Iris pigment epithelial cell (primary cell): ENCODE measurements at regions not wholly inside any gene's neighbourhood (a gene's known extent, or its start where the extent isn't known, plus 50 kb on each side); places are given as distances from the start of the nearest gene placed in this dataset.
"Not testable (repeated sequence)": the region's sequence is repeated elsewhere in the genome, so short reads cannot be mapped to it uniquely, and the experiment has no call there.

Experiments used
- DNase-seq: peaks from one replicate; pipeline ENCODE4 v3.0.0-alpha.2; 2011; ENCODE audit warnings: low read depth

DNA sequence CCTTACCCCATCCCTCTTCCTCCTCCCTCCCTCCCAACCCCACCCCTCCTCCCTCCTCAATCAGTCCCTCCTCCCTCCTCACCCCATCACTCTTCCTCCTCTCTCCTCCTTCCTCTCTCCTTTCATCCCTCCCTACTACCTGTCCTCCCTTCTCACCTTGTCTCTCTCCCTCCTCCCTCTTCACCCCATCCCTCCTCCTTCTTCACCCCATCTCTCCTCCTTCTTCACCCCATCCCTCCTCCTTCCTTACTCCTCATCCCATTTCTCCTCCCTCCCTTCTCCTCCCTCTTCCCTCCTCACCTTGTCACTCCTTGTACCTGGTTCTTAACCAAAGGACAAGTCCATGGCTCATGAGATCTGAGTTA is 222.4 kb downstream of the TTLL2 start:
- no peak for DNase-seq

DNA sequence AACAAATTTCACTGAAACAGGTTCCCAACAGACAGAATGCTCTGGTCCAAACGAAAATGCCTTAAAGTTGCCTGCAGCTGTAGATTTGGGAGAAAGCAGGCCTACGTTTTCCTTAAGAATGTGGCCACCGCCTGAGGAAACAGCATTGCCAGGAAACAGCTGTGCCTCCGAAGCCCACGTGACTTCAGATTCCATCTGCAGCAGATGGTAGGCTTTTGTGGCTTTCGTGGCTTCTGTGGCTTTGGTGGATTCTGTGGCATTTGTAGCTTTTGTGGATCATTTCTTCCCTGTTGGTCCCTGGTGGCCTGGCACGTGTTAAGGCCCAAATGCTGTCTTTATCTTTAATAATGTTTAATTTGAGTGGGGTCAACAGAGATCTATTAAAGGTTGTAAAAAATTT is 222.9 kb downstream of the TTLL2 start:
- no peak for DNase-seq

- no peak for DNase-seq
Measured at GRCh38 chr6:167548451-167548850, 223.6 kb downstream of the TTLL2 start.

DNA sequence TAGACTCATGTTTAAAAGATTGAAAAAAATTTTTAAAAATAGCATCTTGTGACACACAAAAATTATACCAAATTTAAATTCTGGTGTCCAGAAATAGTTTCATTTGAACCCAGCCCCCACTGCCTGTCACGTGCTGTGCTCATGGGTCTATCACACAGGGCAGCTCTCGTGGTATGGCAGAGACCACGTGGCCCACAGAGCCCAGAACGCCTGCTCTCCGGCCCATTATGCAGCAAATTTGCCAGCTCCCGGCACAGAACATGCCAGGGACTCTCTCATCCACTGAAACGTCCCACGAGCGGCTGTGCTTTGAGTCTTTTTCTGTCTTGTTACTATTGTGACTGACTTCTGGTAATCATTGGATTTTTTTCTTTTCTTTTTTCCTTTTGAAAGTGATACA is 224.3 kb downstream of the TTLL2 start:
- DNase-seq: no peak

DNA sequence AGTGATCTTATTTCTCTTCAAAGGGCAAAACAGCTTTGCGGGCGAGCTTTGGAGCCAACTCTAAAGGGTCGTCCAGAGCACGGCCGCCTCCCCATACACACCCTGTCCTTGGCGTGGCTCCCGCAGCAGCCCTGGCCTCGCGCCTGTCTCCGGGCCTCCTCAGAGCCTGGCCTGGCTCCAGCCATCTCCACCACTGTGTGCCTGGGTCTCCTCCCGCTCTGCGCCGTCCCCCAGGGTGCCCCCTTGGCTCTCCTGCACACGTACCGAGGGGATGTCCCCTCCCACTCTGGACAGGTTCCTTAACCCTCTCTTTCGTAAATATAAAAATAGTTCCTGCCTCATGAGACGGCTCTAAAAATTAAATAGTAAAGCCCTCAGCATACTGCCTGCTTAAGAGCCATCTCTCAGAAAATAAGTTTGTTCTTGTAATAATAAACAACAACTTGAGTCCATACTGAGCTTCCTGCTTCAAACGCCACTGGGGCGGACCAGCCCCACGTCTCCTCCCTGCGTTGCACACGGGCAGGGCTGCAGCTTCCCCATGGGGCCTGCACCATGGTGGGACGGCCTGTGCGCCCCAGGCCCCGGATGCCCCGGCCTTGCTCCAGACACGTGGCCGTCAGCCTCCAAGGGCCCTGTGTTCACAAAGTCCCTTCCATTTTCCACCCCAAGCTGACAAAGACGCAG is 226.2 kb downstream of the TTLL2 start:
- peak; percentile 27 for DNase-seq

- no peak for DNase-seq
Measured at GRCh38 chr6:167551628-167552257, 226.9 kb downstream of the TTLL2 start.

DNA sequence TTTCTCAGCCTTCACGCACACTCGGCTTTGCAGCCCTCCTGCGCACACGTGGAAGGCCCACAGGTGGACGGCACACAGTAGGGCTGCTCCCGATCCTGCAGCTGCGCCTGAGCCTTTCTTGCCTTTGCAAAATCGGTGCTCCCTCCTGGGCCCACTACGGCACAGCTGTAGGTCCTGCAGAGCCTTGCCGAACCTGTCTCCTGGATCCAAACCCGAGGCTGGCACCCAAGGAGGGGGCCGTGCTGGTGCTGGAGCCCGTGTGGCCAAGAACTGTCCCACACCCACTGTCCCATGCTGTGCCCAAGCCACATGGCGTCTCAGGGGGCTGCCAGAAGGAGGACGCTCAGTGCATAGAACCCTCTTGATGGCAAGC is 227.4 kb downstream of the TTLL2 start:
- DNase-seq: no peak

DNA sequence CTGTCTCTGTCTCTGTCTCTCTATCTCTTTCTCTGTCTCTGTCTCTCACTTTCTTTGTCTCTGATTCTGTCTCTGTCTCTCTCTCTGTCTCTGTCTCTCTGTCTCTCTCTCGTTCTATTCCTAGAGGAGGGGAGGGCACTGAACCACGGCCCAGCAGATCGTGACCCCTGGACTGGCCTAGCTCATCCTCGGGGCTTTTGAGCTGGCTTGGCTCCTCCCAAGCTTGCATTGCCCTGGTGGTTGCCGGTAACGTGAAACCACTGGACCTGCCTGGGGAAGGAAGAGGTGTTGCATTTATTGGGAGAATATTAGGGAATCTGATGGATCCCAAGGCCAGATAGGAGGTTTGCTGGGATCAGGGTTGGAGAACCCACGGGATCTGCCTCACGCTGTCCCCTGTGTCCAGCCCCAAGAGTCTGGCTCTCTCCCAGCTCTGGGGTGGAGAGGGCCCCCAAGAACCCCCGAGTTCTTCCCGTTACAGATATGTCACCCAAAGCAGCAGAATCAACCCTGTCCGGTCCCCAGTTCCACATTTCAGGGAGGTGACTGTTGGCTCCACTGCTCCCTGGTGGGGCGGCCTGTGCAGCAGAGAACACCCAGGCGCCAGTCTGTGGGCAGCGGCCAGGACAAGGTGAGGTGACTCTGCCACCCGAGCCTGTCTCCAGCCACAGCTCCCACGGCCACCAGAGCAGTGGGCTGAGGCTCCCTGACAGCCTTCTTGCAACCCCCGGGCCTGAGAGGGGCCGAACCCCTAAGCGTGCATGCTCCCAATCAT is 228.3 kb downstream of the TTLL2 start:
- DNase-seq: no peak

DNA sequence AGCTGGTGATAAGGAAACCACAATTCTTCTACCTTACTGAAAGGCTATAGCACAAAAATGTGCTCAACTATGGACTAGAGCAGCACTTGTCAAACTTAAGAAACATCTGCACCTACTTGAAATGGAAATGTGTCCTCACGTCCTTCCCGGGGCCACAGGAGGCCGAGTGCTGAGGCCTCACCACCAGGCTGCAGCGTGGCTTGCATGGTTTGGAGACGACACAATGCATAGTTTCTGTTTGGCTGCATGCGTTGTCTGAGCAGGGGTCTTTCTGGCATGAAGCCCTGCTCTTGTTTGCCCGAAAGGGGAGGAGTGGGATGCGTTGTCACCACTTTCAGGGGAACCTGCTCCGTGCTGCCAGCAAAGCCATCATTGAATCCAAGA is 228.8 kb downstream of the TTLL2 start:
- no peak for DNase-seq

DNA sequence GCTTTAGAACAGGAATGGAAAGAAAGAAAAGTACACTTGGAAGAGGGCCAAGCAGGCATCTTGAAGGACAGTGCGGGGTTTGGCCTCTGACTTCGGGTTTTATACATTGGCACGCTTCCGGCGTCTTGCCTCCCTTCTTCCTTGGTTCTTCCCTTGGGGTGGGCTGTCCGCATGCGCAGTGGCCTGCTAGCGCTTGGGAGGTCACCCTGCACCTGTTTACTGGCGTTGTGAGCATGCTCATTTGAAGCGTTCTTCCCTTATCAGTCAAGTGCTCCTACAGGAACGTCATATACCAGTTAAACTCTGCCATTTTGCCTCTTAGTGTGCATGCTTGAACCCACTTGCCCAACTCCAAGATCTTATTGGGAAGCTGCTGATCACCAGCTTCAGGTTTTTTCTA is 230.0 kb downstream of the TTLL2 start:
- DNase-seq: no peak

DNA sequence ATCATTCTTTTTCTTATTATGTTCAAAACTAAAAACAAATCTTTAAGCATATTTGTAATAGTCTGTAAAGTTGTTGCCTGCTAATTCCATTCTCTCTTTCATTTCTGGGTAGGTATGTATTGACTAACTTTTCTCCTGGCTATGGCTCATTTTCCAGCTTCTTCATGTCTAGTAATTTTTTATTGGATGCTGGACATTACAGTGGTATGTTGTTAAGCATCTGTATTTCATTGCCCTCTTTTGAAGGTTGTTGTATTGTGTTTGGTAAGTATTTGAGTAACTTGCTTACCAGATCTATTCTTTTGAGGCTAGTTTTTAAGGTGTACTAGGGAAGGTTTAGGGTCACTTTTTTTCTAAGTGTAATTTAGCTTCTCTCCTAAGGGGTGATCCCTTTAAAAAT is 230.9 kb downstream of the TTLL2 start:
- DNase-seq: no peak

- DNase-seq: no peak
Measured at GRCh38 chr6:167557675-167558074, 232.8 kb downstream of the TTLL2 start.

GRCh38 chr6:167558246-167559177 is 233.6 kb downstream of the TTLL2 start:
- DNase-seq: no peak

- DNase-seq: no peak
Measured at GRCh38 chr6:167559675-167560479, 235.0 kb downstream of the TTLL2 start.

GRCh38 chr6:167560673-167561569 is 236.0 kb downstream of the TTLL2 start:
- no peak for DNase-seq

DNA sequence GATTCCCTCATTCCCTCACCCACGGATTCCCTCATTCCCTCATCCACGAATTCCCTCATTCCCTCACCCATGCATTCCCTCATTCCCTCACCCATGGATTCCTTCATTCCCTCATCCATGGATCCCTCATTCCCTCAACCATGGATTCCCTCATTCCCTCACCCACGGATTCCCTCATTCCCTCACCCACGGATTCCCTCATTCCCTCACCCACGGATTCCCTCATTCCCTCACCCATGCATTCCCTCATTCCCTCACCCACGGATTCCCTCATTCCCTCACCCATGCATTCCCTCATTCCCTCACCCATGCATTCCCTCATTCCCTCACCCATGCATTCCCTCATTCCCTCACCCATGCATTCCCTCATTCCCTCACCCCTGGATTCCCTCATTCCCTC is 238.0 kb downstream of the TTLL2 start:
- not testable (repeated sequence) for DNase-seq

DNA sequence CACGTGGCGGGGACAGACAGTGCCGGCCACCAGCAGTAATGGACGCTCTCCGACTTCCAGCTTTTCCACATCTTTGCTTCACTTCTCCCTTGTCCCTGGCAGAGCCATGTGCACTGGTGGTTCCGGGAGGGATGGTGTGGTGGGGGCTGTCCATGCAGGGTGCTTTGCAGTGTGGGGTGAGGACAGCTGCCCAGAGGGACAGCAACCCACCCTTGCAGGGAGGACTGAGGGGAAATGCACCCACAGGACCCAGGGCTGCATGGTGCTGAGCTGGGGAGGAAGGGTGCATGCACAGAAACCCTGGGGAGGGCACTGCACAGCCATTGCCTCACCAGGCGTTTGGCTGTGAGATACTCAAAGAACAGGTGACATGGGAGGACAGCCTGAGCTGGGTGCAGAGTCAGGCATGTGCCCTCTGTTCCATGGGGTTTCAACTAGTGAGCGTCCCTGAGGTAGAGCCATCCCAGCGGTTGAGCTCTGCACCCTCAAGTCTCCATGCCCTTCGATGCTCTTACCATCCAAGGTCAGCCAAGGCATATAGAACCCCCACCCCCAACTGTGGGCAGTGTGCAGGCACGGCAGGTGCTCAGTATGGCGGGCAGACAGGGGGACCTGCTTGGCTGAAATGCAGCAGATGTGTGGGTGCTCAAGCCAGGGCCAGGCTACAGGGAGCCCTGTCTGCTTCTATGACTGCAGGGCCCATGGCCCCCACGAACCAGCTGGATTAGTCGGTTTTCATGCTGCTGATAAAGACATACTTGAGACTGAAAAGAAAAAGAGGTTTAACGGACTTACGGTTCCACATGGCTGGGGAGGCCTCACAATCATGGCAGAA is 239.7 kb downstream of the TTLL2 start:
- no peak for DNase-seq

- no peak for DNase-seq
Measured at GRCh38 chr6:167565388-167565787, 240.5 kb downstream of the TTLL2 start.

GRCh38 chr6:167565884-167566599 is 241.2 kb downstream of the TTLL2 start:
- DNase-seq: no peak
